CD4-positive, alpha-beta T cell treated with Interleukin-17A for 1 hour (primary cell): ENCODE measurements at regions not wholly inside any gene's neighbourhood (a gene's known extent, or its start where the extent isn't known, plus 50 kb on each side); places are given as distances from the start of the nearest gene placed in this dataset.

Experiments
- DNase-seq: peaks from one replicate; pipeline ENCODE4 v3.0.0-alpha.2; 2020

- no peak for DNase-seq
These were observed 570.1 kb downstream of the VRK1 start for GRCh38 chr14:97367278-97367677.

GRCh38 chr14:97368049-97368448 lies 570.9 kb downstream of the VRK1 start:
- no peak for DNase-seq

- DNase-seq, result no peak
These were observed 571.9 kb downstream of the VRK1 start for GRCh38 chr14:97368900-97369564.

GRCh38 chr14:97369901-97370300 lies 572.7 kb downstream of the VRK1 start:
- DNase-seq, result no peak

- no peak for DNase-seq
These were observed 579.1 kb downstream of the VRK1 start for GRCh38 chr14:97376310-97376709.

GRCh38 chr14:97377550-97377949 lies 580.4 kb downstream of the VRK1 start:
- no peak for DNase-seq

GRCh38 chr14:97379091-97379531 lies 581.9 kb downstream of the VRK1 start:
- DNase-seq, result peak; percentile 51

- DNase-seq, result peak; percentile 8
These were observed 583.4 kb downstream of the VRK1 start for GRCh38 chr14:97380539-97380941.

GRCh38 chr14:97381309-97381708 lies 584.1 kb downstream of the VRK1 start:
- no peak for DNase-seq

- no peak for DNase-seq
These were observed 585.5 kb downstream of the VRK1 start for GRCh38 chr14:97382616-97383226.

GRCh38 chr14:97385727-97386126 lies 588.5 kb downstream of the VRK1 start:
- no peak for DNase-seq

GRCh38 chr14:97387252-97387874 lies 590.2 kb downstream of the VRK1 start:
- DNase-seq, result no peak

- DNase-seq, result no peak
These were observed 591.2 kb downstream of the VRK1 start for GRCh38 chr14:97388408-97388807.

GRCh38 chr14:97390096-97390724 lies 593.0 kb downstream of the VRK1 start:
- DNase-seq, result no peak

GRCh38 chr14:97393244-97393643 lies 596.1 kb downstream of the VRK1 start:
- peak; percentile 48 for DNase-seq

- DNase-seq, result no peak
These were observed 597.9 kb downstream of the VRK1 start for GRCh38 chr14:97395068-97395467.

GRCh38 chr14:97401714-97402113 lies 604.5 kb downstream of the VRK1 start:
- DNase-seq, result no peak

- DNase-seq, result no peak
These were observed 605.1 kb downstream of the VRK1 start for GRCh38 chr14:97402279-97402678.

GRCh38 chr14:97407701-97408407 lies 610.7 kb downstream of the VRK1 start:
- DNase-seq, result no peak

GRCh38 chr14:97408503-97408902 lies 611.3 kb downstream of the VRK1 start:
- no peak for DNase-seq

- DNase-seq, result peak; percentile 26
These were observed 612.0 kb downstream of the VRK1 start for GRCh38 chr14:97408937-97409815.
